ENCODE measurements at regions not wholly inside any gene's neighbourhood (a gene's known extent, or its start where the extent isn't known, plus 50 kb on each side); places are given as distances from the start of the nearest gene placed in this dataset.

- no peaks in the 10 kb centered on the region for H3K9me3 ChIP-seq
- H3K36me3 ChIP-seq, result no peaks in the 10 kb centered on the region
- no peak overlapping the region for H3K27ac ChIP-seq
- WGBS, 3 donors, result 76 to 81% (median 76%) methylated on average over 5 of the region's 5 CpGs
- no peak overlapping the region for H3K4me3 ChIP-seq
- no peak for DNase-seq
- intact Hi-C loops (cut with DNase I), result no loop called here
- H3K4me1 ChIP-seq (ENCODE audit: insufficient read depth), result no peaks in the 10 kb centered on the region
- TF ChIP-seq CTCF (IDR thresholded peaks at IDR 0.05) (no peak), POLR2A (IDR thresholded peaks at IDR 0.05) (no peak), EP300 (IDR thresholded peaks at IDR 0.05) (no peak)
- no peaks in the 10 kb centered on the region for H3K27me3 ChIP-seq
Measured at GRCh38 chrX:35351795-35352483, 409.3 kb downstream of the FAM47B start.

- Histone ChIP-seq H3K4me3 (no peak overlapping the region), H3K27ac (no peak overlapping the region), H3K9me3 (no peaks in the 10 kb centered on the region), H3K27me3 (no peaks in the 10 kb centered on the region), H3K36me3 (no peaks in the 10 kb centered on the region), H3K4me1 (ENCODE audit: insufficient read depth) (no peaks in the 10 kb centered on the region)
- 52 to 59% (median 57%) methylated on average over 3 of the region's 3 CpGs for WGBS, 3 donors
- intact Hi-C loops (cut with DNase I), result no loop called here
- no peak for DNase-seq
- TF ChIP-seq EP300 (IDR thresholded peaks at IDR 0.05) (no peak), CTCF (IDR thresholded peaks at IDR 0.05) (no peak), POLR2A (IDR thresholded peaks at IDR 0.05) (no peak)
Measured at GRCh38 chrX:35357656-35358055, 415.1 kb downstream of the FAM47B start.

DNA sequence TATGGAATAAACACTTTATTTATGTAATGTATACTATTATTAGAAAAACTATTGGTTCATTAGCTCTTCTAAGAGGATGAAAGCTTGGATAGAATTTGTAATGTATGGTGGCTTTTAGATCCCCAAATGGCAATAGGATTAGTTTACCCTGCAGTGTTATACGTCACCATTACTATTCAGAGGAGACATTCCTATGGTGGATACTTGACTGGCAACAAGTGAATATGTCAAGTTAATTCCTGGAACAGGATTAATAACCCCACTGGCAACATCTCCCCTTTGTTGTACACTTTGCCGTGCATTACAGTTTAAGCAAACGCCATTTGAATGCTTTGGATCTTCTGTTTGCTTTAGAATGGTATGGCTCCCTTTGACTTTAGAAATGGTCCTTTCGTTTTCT lies 420.3 kb downstream of the FAM47B start:
- DNase-seq, result no peak
- 79 to 86% (median 81%) methylated on average over 4 of the region's 4 CpGs for WGBS, 3 donors
- no peaks in the 10 kb centered on the region for H3K4me1 ChIP-seq (ENCODE audit: insufficient read depth)
- no peak overlapping the region for H3K4me3 ChIP-seq
- no peaks in the 10 kb centered on the region for H3K27me3 ChIP-seq
- no peaks in the 10 kb centered on the region for H3K36me3 ChIP-seq
- no peaks in the 10 kb centered on the region for H3K9me3 ChIP-seq
- H3K27ac ChIP-seq, result no peak overlapping the region
- TF ChIP-seq POLR2A (IDR thresholded peaks at IDR 0.05), result no peak
- TF ChIP-seq CTCF (IDR thresholded peaks at IDR 0.05), result no peak
- no peak for TF ChIP-seq EP300 (IDR thresholded peaks at IDR 0.05)
- intact Hi-C loops (cut with DNase I), result no loop called here

GRCh38 chrX:35374116-35374515 lies 424.0 kb upstream of the MAGEB16 start:
- WGBS, 3 donors, result 17 to 37% (median 20%) methylated on average over 1 of the region's 1 CpG
- no peak for TF ChIP-seq EP300 (IDR thresholded peaks at IDR 0.05)
- no peak for TF ChIP-seq POLR2A (IDR thresholded peaks at IDR 0.05)
- no peak for TF ChIP-seq CTCF (IDR thresholded peaks at IDR 0.05)
- Histone ChIP-seq H3K4me3 (no peak overlapping the region), H3K27ac (no peak overlapping the region), H3K4me1 (ENCODE audit: insufficient read depth) (no peaks in the 10 kb centered on the region), H3K9me3 (no peaks in the 10 kb centered on the region), H3K36me3 (no peaks in the 10 kb centered on the region), H3K27me3 (no peaks in the 10 kb centered on the region)
- no peak for DNase-seq
- intact Hi-C loops (cut with DNase I), result no loop called here
